ENCODE measurements at regions not wholly inside any gene's neighbourhood (a gene's known extent, or its start where the extent isn't known, plus 50 kb on each side); places are given as distances from the start of the nearest gene placed in this dataset.
"Not testable (repeated sequence)": the region's sequence is repeated elsewhere in the genome, so short reads cannot be mapped to it uniquely, and the experiment has no call there.

- in situ Hi-C loops (cut with HindIII; ENCODE audit: low sequenced_read_pairs), result no loop called here
- no peak for DNase-seq (ENCODE audit: low read depth, low spot score)
- H3K4me3 ChIP-seq (ENCODE audit: low read depth, low read length), result no peak overlapping the region
- TF ChIP-seq CTCF (IDR thresholded peaks at IDR 0.05; ENCODE audit: low read depth, low read length), result no peak
Measured at GRCh38 chr15:59817053-59817452, 127.9 kb upstream of the BNIP2 start.

DNA sequence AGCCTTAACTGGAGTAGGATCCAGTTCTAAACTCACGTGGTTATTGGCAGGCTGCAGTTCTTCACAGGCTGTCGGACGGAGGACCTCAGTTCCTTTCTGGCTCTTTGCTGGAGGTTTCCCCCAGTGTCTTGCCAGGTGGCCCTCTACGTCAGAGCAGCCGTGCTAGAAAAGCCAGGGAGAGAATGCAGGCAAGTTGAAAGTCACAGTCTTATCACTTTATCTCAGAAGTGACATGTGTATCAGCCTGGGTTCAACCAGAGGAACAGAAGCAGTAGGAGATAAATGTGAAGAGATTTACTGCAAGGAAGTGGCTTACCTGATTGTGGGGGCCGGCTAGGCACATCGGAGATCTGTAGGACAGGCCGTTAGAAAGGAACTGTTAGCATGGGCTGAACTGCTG is 125.3 kb upstream of the BNIP2 start:
- no peak for TF ChIP-seq CTCF (IDR thresholded peaks at IDR 0.05; ENCODE audit: low read depth, low read length)
- in situ Hi-C loops (cut with HindIII; ENCODE audit: low sequenced_read_pairs), result no loop called here
- H3K4me3 ChIP-seq (ENCODE audit: low read depth, low read length), result no peak overlapping the region
- DNase-seq (ENCODE audit: low read depth, low spot score), result no peak

DNA sequence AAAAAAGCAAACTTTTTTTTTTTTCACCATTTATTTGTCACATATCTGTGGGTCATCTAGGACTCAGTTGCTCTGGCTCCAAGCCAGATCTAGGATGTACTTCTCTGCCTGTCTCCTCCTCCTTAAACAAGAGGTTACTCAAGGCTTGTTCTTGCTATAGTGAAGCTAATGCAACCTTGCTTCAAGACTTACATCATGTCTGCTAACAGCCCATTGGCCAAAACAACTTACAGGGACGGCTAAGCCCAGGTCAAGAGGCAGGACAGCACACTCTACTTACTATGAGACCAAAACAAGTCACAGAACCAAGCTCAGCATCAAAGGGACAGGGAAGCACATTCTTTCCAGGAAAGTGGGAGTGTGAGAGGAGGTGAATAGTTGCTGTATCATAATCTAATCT is 123.8 kb upstream of the BNIP2 start:
- in situ Hi-C loops (cut with HindIII; ENCODE audit: low sequenced_read_pairs), result no loop called here
- no peak for DNase-seq (ENCODE audit: low read depth, low spot score)
- no peak for TF ChIP-seq CTCF (IDR thresholded peaks at IDR 0.05; ENCODE audit: low read depth, low read length)
- no peak overlapping the region for H3K4me3 ChIP-seq (ENCODE audit: low read depth, low read length)

DNA sequence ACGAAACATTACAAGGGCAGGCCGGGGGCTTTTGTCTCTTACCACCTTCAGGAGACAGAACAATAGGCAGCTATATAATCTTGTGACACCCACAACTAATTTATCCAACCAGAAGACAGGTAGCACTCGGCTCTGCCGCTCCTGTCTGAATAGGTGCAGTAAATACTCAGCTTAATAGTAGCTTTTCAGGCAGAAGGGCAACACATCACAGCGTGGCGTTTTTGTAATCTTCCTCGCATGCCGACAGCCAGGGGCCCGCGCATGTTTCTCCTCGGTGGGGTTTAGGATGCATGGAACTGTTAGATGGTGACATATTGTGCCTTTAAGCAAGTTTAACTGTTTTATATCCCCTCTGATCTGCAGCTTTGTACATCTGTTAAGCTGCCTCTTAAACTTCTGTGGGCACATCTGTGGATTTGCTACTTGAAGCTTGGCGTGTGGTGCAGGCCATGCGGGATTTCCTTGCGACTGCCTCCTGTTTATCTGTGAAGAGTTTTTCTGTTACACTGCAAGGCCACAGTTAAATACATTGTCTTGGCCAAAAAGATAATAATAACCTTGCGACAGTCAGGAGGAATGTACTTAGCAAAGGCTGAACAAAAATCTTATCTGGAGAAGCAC is 123.2 kb upstream of the BNIP2 start:
- no peak overlapping the region for H3K4me3 ChIP-seq (ENCODE audit: low read depth, low read length)
- in situ Hi-C loops (cut with HindIII; ENCODE audit: low sequenced_read_pairs), result no loop called here
- no peak for DNase-seq (ENCODE audit: low read depth, low spot score)
- TF ChIP-seq CTCF (IDR thresholded peaks at IDR 0.05; ENCODE audit: low read depth, low read length), result peak; percentile 1

DNA sequence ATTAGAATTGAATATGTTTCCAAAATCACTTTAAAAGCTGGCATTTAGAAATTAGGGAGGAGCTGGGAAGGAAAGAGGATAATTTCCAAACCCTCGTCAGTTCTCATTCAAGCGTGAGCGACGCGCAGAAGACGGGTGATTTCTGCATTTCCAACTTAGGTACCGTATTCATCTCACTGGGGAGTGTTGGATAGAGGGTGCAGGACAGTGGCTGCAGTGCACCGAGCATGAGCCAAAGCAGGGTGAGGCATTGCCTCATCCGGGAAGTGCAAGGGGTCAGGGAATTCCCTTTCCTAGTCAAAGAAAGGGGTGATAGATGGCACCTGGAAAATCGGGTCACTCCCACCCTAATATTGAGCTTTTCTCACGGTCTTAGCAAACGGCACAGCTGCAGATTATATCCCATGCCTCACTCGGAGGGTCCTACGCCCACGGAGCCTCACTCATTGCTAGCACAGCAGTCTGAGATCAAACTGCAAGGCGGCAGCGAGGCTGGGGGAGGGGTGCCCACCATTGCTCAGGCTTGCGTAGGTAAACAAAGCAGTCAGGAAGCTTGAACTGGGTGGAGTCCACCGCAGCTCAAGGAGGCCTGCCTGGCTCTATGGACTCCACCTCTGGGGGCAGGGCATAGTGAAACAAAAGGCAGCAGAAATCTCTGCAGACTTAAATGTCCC is 114.3 kb upstream of the BNIP2 start:
- in situ Hi-C loops (cut with HindIII; ENCODE audit: low sequenced_read_pairs); DNase-seq (ENCODE audit: low read depth, low spot score); H3K4me3 ChIP-seq (ENCODE audit: low read depth, low read length): not testable (repeated sequence)

GRCh38 chr15:59801649-59802048 is 112.5 kb upstream of the BNIP2 start:
- no peak for TF ChIP-seq CTCF (IDR thresholded peaks at IDR 0.05; ENCODE audit: low read depth, low read length)
- no peak overlapping the region for H3K4me3 ChIP-seq (ENCODE audit: low read depth, low read length)
- in situ Hi-C loops (cut with HindIII; ENCODE audit: low sequenced_read_pairs), result no loop called here
- no peak for DNase-seq (ENCODE audit: low read depth, low spot score)

- in situ Hi-C loops (cut with HindIII; ENCODE audit: low sequenced_read_pairs), result no loop called here
- TF ChIP-seq CTCF (IDR thresholded peaks at IDR 0.05; ENCODE audit: low read depth, low read length), result no peak
- no peak for DNase-seq (ENCODE audit: low read depth, low spot score)
- H3K4me3 ChIP-seq (ENCODE audit: low read depth, low read length), result no peak overlapping the region
Measured at GRCh38 chr15:59798605-59798917, 109.4 kb upstream of the BNIP2 start.

All from astrocyte of the spinal cord (primary cell).